ENCODE measurements at regions not wholly inside any gene's neighbourhood (a gene's known extent, or its start where the extent isn't known, plus 50 kb on each side); places are given as distances from the start of the nearest gene placed in this dataset.

- no peaks in the 10 kb centered on the region for H3K36me3 ChIP-seq
- H3K27ac ChIP-seq: no peak overlapping the region
- DNase-seq (ENCODE audit: low spot score): no peak
- H3K4me3 ChIP-seq: no peak overlapping the region
- no peaks in the 10 kb centered on the region for H3K27me3 ChIP-seq
- TF ChIP-seq, protein P1, sequence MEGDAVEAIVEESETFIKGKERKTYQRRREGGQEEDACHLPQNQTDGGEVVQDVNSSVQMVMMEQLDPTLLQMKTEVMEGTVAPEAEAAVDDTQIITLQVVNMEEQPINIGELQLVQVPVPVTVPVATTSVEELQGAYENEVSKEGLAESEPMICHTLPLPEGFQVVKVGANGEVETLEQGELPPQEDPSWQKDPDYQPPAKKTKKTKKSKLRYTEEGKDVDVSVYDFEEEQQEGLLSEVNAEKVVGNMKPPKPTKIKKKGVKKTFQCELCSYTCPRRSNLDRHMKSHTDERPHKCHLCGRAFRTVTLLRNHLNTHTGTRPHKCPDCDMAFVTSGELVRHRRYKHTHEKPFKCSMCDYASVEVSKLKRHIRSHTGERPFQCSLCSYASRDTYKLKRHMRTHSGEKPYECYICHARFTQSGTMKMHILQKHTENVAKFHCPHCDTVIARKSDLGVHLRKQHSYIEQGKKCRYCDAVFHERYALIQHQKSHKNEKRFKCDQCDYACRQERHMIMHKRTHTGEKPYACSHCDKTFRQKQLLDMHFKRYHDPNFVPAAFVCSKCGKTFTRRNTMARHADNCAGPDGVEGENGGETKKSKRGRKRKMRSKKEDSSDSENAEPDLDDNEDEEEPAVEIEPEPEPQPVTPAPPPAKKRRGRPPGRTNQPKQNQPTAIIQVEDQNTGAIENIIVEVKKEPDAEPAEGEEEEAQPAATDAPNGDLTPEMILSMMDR (IDR thresholded peaks at IDR 0.05): no peak
- H3K4me1 ChIP-seq: no peaks in the 10 kb centered on the region
- H3K9me3 ChIP-seq: no peaks in the 10 kb centered on the region
Observed at GRCh38 chr10:37681617-37681999, 175.8 kb downstream of the ZNF248 start.

DNA sequence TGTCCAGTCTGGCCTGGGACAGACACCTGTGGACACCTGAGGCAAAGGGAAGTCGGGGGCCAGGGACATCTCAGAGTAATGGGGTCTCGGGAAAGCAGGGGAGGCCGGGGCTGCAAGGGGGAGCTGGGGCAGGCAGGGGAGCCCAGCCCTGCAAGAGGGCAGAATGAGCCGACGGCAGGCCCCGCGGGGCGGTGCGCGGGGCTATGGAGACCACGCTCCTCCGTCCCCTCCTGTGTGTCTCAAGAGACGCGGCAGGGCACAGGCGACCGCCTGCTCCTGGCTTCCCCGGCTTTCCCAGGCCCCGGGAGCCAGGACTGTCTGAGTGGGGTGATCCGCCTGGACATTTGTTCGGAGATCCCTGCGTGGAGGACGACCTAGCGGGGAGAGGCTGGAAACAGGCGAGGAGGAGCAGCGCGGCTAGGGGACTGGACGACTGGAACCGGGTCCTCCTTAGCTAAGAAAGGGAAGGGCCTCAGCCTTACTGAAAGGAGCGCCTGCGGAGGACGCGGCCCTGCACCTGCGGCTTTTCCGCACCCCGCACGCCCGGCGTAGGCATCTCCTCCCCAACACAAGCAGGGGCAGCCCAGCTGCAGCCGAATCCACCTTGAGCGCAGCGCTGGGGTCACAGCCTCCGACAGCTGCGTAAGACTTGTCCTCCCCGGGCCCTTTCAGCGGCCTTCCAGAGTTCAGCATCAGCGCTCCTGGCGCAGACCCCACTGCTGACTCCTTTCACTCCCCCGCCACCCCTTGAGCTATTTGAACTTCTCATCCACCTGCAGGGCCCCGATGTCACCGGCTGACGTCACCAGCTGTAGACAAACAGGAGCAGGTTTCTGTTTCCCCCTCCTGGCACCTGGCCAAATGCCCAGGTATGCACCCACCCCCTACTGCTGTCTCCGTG lies 176.4 kb downstream of the ZNF248 start:
- Histone ChIP-seq H3K4me1 (no peaks in the 10 kb centered on the region), H3K27ac (no peak overlapping the region), H3K4me3 (no peak overlapping the region), H3K27me3 (no peaks in the 10 kb centered on the region), H3K9me3 (no peaks in the 10 kb centered on the region), H3K36me3 (no peaks in the 10 kb centered on the region)
- DNase-seq (ENCODE audit: low spot score): no peak
- TF ChIP-seq, protein P1 (IDR thresholded peaks at IDR 0.05): no peak

GRCh38 chr10:37680243-37680683 lies 177.1 kb downstream of the ZNF248 start:
- Histone ChIP-seq H3K9me3 (no peaks in the 10 kb centered on the region), H3K27me3 (no peaks in the 10 kb centered on the region), H3K36me3 (no peaks in the 10 kb centered on the region), H3K27ac (no peak overlapping the region), H3K4me1 (no peaks in the 10 kb centered on the region), H3K4me3 (no peak overlapping the region)
- TF ChIP-seq, protein P1 (IDR thresholded peaks at IDR 0.05): no peak
- no peak for DNase-seq (ENCODE audit: low spot score)

- Histone ChIP-seq H3K36me3 (no peaks in the 10 kb centered on the region), H3K9me3 (no peaks in the 10 kb centered on the region), H3K4me3 (no peak overlapping the region), H3K4me1 (no peaks in the 10 kb centered on the region), H3K27ac (no peak overlapping the region), H3K27me3 (no peaks in the 10 kb centered on the region)
- DNase-seq (ENCODE audit: low spot score): no peak
- TF ChIP-seq, protein P1 (IDR thresholded peaks at IDR 0.05): no peak
Observed at GRCh38 chr10:37679465-37679864, 177.9 kb downstream of the ZNF248 start.

GRCh38 chr10:37675449-37675848 lies 182.0 kb downstream of the ZNF248 start:
- H3K4me1 ChIP-seq: no peaks in the 10 kb centered on the region
- no peaks in the 10 kb centered on the region for H3K27me3 ChIP-seq
- H3K36me3 ChIP-seq: no peaks in the 10 kb centered on the region
- H3K9me3 ChIP-seq: peaks cover 0 to 13% of the 10 kb centered on the region in 2 donors
- no peak overlapping the region for H3K27ac ChIP-seq
- H3K4me3 ChIP-seq: no peak overlapping the region
- DNase-seq (ENCODE audit: low spot score): no peak
- TF ChIP-seq, protein P1 (IDR thresholded peaks at IDR 0.05): no peak
